GM13977 (cell line): ENCODE measurements at regions not wholly inside any gene's neighbourhood (a gene's known extent, or its start where the extent isn't known, plus 50 kb on each side); places are given as distances from the start of the nearest gene placed in this dataset.

ENCODE experiments used
- DNase-seq: peaks from one replicate; pipeline ENCODE4 v3.0.0; 2012; ENCODE audit warnings: low spot score
- in situ Hi-C: fragments of 300-500 bp; cut with MboI; formaldehyde crosslinking; loops from one replicate; pipeline ENCODE4 v1.12.0; 2022; ENCODE audit warnings: low sequenced_read_pairs, low pct_unique_long_range_greater_than_20kb, mixed read lengths, inconsistent platforms; ENCODE audit not compliant: unreplicated experiment
- TF ChIP-seq, protein P1 (sequence below): IDR thresholded peaks from 2 replicates; pipeline ENCODE4 v1.5.1; 2012; ENCODE audit warnings: mild to moderate bottlenecking, control low read depth; ENCODE audit not compliant: insufficient read depth; ENCODE audit errors: extremely low read depth, missing control alignments

- TF ChIP-seq, protein P1, sequence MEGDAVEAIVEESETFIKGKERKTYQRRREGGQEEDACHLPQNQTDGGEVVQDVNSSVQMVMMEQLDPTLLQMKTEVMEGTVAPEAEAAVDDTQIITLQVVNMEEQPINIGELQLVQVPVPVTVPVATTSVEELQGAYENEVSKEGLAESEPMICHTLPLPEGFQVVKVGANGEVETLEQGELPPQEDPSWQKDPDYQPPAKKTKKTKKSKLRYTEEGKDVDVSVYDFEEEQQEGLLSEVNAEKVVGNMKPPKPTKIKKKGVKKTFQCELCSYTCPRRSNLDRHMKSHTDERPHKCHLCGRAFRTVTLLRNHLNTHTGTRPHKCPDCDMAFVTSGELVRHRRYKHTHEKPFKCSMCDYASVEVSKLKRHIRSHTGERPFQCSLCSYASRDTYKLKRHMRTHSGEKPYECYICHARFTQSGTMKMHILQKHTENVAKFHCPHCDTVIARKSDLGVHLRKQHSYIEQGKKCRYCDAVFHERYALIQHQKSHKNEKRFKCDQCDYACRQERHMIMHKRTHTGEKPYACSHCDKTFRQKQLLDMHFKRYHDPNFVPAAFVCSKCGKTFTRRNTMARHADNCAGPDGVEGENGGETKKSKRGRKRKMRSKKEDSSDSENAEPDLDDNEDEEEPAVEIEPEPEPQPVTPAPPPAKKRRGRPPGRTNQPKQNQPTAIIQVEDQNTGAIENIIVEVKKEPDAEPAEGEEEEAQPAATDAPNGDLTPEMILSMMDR = no peak
- in situ Hi-C loops = loop anchor here (10.0 kb wide), 1 partner anchor 154 kb away; no protein-coding TSS in a partner anchor
- no peak for DNase-seq
Observed at GRCh38 chr11:33538726-33539125, 161.9 kb downstream of the C11orf91 start.

- no peak for DNase-seq
- TF ChIP-seq, protein P1 = no peak
- in situ Hi-C loops = loop anchor here (10.0 kb wide), 1 partner anchor 151 kb away; no protein-coding TSS in a partner anchor
Observed at GRCh38 chr11:33536178-33536577, 164.4 kb downstream of the C11orf91 start.

DNA sequence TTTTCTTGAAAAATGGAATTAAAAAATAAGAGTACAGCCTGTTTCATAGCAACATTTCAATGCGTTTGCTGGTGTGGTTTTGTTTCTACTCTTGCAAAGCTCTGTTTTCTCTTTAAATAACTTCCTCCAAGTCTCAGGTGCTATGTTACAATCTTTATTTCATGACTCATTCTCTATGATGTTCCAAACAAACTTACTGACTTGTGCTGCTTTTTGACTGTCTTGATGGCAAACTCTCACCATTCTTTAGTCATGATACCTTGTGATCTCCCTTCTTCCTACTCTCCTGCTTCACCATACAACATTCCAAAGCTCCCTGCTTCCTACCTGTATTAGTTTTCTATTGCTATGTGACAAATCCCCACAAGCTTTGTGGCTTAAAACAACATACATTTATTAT lies 166.1 kb downstream of the C11orf91 start:
- no peak for DNase-seq
- TF ChIP-seq, protein P1 = no peak
- in situ Hi-C loops = loop anchor here (10.0 kb wide), 1 partner anchor 150 kb away; no protein-coding TSS in a partner anchor

GRCh38 chr11:33533386-33534052 lies 167.1 kb downstream of the C11orf91 start:
- TF ChIP-seq, protein P1 = no peak
- no peak for DNase-seq
- in situ Hi-C loops = loop anchor here (10.0 kb wide), 1 partner anchor 149 kb away; no protein-coding TSS in a partner anchor

DNA sequence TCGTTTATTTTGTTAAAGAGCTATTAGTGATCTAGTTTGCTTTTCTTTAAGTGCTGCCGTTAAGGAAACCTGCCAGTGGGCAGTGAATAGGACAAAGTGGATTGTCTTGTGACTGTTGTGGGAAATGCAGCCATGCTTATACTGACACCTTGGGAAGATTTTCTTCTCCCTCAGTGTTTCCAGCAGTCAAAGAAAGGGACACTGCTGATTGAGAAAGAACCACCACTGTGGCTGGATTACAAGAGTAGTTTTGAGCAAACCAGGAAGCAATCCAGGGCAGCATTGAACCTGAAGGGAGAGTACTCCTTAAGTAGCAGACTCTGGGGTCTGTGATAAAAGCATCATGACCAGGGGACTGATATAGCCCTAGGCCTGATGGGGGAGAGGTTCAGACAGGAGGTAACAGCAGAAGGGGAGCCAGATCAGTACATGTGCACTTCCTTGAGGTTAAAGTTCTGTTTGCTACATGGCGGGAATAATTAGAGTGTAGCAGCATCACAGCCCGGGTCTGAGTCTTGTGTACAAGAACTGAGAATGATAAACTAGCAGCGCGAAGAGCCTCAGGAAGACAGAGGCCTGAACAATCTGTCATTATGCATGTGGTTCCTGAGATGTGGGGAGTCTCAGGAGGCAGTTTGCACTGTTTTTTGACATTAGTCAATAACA lies 167.8 kb downstream of the C11orf91 start:
- TF ChIP-seq, protein P1 = no peak
- in situ Hi-C loops = loop anchor here (10.0 kb wide), 1 partner anchor 148 kb away; no protein-coding TSS in a partner anchor
- no peak for DNase-seq

GRCh38 chr11:33532257-33532656 lies 168.4 kb downstream of the C11orf91 start:
- in situ Hi-C loops = loop anchor here (10.0 kb wide), 1 partner anchor 147 kb away; no protein-coding TSS in a partner anchor

More at GRCh38 chr11:33532257-33532656, 168.4 kb downstream of the C11orf91 start:
- DNase-seq = no peak
- TF ChIP-seq, protein P1 = no peak
